Keratinocyte (primary cell): ENCODE measurements at regions not wholly inside any gene's neighbourhood (a gene's known extent, or its start where the extent isn't known, plus 50 kb on each side); places are given as distances from the start of the nearest gene placed in this dataset.

Experiments used
- CTCF ChIP-seq, 3 experiments: IDR thresholded peaks in 1 of 3; conservative IDR thresholded peaks in 1 of 3; optimal IDR thresholded peaks in 1 of 3; 2 replicates in 2 of 3; 3 replicates in 1 of 3; pipeline versions ENCODE3 to v1.5.1; 2011; ENCODE audit warnings: low read length in 3 of 3, mild to moderate bottlenecking in 3 of 3, moderate library complexity in 2 of 3, control low read depth in 1 of 3, inconsistent platforms in 1 of 3; ENCODE audit not compliant: insufficient read depth in 2 of 3; ENCODE audit errors: extremely low read depth in 1 of 3
- EZH2 ChIP-seq: IDR thresholded peaks from one replicate; pipeline ENCODE4 v1.6.1; 2012; ENCODE audit warnings: inconsistent platforms, mild to moderate bottlenecking, low read length, moderate library complexity

DNA sequence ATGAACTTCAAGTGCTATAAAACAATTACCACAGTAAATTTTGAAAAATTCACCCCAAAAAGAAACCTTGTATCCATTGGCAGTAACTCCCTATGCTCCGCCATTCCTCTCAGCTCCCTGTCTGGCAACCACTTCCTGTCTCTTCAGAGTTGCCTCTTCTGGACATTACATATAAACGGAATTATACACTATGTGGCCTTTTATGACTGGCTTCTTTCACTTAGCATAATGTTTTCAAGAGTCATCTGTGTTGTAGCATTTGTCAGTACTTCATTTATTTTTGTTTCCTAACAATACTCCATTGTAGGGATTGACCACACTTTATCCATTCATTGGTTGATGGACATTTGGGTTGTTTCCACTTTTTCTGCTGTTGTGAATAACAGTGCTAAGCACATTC is 50.1 kb downstream of the CEP43 start:
- no peak for TF ChIP-seq EZH2
- TF ChIP-seq CTCF (optimal IDR thresholded peaks at IDR 0.05 in 1 of 3, IDR thresholded peaks at IDR 0.05 in 1 of 3, conservative IDR thresholded peaks at IDR 0.05 in 1 of 3; ENCODE audit: extremely low read depth in 1 of 3, insufficient read depth in 2 of 3, low read length in 3 of 3): no peak
